H1 (cell line): ENCODE measurements at regions not wholly inside any gene's neighbourhood (a gene's known extent, or its start where the extent isn't known, plus 50 kb on each side); places are given as distances from the start of the nearest gene placed in this dataset.

Experiments
- CTCF ChIA-PET: fragments of 300-600 bp; sonication (Branson Sonifier 250); formaldehyde crosslinking; loops from one replicate; lab custom pipeline; 2021; ENCODE audit not compliant: partially characterized antibody; lab: Charles Lee
- POLR2A ChIA-PET: fragments of 300-600 bp; sonication (Branson Sonifier 250); formaldehyde crosslinking; loops from one replicate; lab custom pipeline; 2021; ENCODE audit warnings: inconsistent platforms; ENCODE audit not compliant: partially characterized antibody; lab: Charles Lee
- DNase-seq, 2 experiments: peaks; one replicate each; pipeline versions ENCODE4 v3.0.0 to v3.0.0-alpha.2; 2010 to 2022; ENCODE audit warnings: low spot score in 2 of 2, low read depth in 1 of 2, mixed read lengths in 1 of 2
- FAIRE-seq: peaks from 2 replicates; lab custom pipeline; 2011; peaks lifted over from hg19 to GRCh38; lab: Jason Lieb, UNC
- H2AFZ ChIP-seq: 2 replicates; pipeline ENCODE4 v1.8.1; 2012; ENCODE audit warnings: low read length, inconsistent platforms
- H2AK5ac ChIP-seq: 2 replicates; pipeline ENCODE4 v1.6.1; 2013; ENCODE audit warnings: low read depth, low read length
- H2BK120ac ChIP-seq: replicated peaks from 2 replicates; pipeline ENCODE3; 2013; ENCODE audit warnings: low read depth, low read length, inconsistent platforms
- H2BK12ac ChIP-seq: 2 replicates; pipeline ENCODE4 v1.6.1; 2013; ENCODE audit warnings: low read depth, low read length
- H2BK15ac ChIP-seq: 2 replicates; pipeline ENCODE4 v1.6.1; 2013; ENCODE audit warnings: low read length
- H2BK20ac ChIP-seq: 2 replicates; pipeline ENCODE4 v1.6.1; 2013; ENCODE audit warnings: low read length
- H2BK5ac ChIP-seq: 2 replicates; pipeline ENCODE4 v1.6.1; 2013; ENCODE audit warnings: low read depth, low read length
- H3K14ac ChIP-seq: 2 replicates; pipeline ENCODE4 v1.6.1; 2013; ENCODE audit warnings: inconsistent platforms; ENCODE audit not compliant: insufficient read length
- H3K18ac ChIP-seq: 2 replicates; pipeline ENCODE4 v1.6.1; 2013; ENCODE audit warnings: low read length; ENCODE audit errors: extremely low read depth
- H3K23ac ChIP-seq: 2 replicates; pipeline ENCODE4 v1.6.1; 2013; ENCODE audit warnings: inconsistent platforms; ENCODE audit not compliant: insufficient read length
- H3K23me2 ChIP-seq: 2 replicates; pipeline ENCODE4 v1.6.1; 2013; ENCODE audit warnings: low read depth, low read length
- H3K27ac ChIP-seq: 2 replicates; pipeline ENCODE4 v1.6.1; 2011; ENCODE audit warnings: low read depth, low read length, inconsistent platforms
- H3K27me3 ChIP-seq, 4 experiments: replicated peaks in 1 of 4; 1 replicate in 1 of 4; 2 replicates in 3 of 4; pipeline versions ENCODE4 v1.6.1 to v1.8.1; 2011 to 2013; ENCODE audit warnings: low read length in 3 of 4, mild to moderate bottlenecking in 3 of 4, inconsistent platforms in 2 of 4, mixed read lengths in 2 of 4, moderate library complexity in 1 of 4; ENCODE audit not compliant: control insufficient read depth in 3 of 4, insufficient read depth in 3 of 4; ENCODE audit errors: extremely low read depth in 1 of 4
- H3K36me3 ChIP-seq, 4 experiments: 2 replicates each; pipeline versions ENCODE4 v1.6.1 to v1.8.1; 2011 to 2013; ENCODE audit warnings: mild to moderate bottlenecking in 4 of 4, low read length in 3 of 4, moderate library complexity in 2 of 4, control low read depth in 1 of 4, inconsistent platforms in 1 of 4; ENCODE audit not compliant: insufficient read depth in 4 of 4, control insufficient read depth in 2 of 4
- H3K4ac ChIP-seq: replicated peaks from 2 replicates; pipeline ENCODE3; 2013; ENCODE audit warnings: low read length, low read depth, mixed read lengths, inconsistent platforms; ENCODE audit not compliant: insufficient read length
- H3K4me1 ChIP-seq, 4 experiments: replicated peaks in 1 of 4; 1 replicate in 1 of 4; 2 replicates in 3 of 4; pipeline versions ENCODE4 v1.6.1 to v1.8.1; 2011 to 2013; ENCODE audit warnings: low read length in 3 of 4, inconsistent platforms in 2 of 4, mixed read lengths in 1 of 4; ENCODE audit not compliant: insufficient read depth in 4 of 4, control insufficient read depth in 3 of 4
- H3K4me2 ChIP-seq, 2 experiments: 2 replicates each; pipeline versions ENCODE4 v1.6.1 to v1.8.1; 2011 to 2013; ENCODE audit warnings: low read depth in 2 of 2, low read length in 2 of 2, control low read depth in 1 of 2, inconsistent platforms in 1 of 2, mild to moderate bottlenecking in 1 of 2; ENCODE audit not compliant: insufficient read depth in 1 of 2
- H3K4me3 ChIP-seq, 4 experiments: fragments of 200-600, 300-600 bp in 1 of 4; sonication (generic), shearing (Covaris generic), sonication (Bioruptor Twin) in 1 of 4; 2 replicates each; pipeline versions ENCODE4 v1.5.1 to v1.8.1; 2011 to 2016; ENCODE audit warnings: low read length in 4 of 4, low read depth in 3 of 4, control low read depth in 2 of 4, inconsistent platforms in 2 of 4, mild to moderate bottlenecking in 2 of 4, mixed read lengths in 1 of 4, moderate library complexity in 1 of 4; ENCODE audit not compliant: insufficient read depth in 2 of 4; ENCODE audit errors: extremely low read depth in 1 of 4
- H3K56ac ChIP-seq: replicated peaks from 2 replicates; pipeline ENCODE3; 2013; ENCODE audit warnings: low read depth, mild to moderate bottlenecking, mixed read lengths, low read length, inconsistent platforms; ENCODE audit not compliant: insufficient read length
- H3K79me1 ChIP-seq: 2 replicates; pipeline ENCODE4 v1.6.1; 2013; ENCODE audit warnings: low read depth, low read length, control low read depth
- H3K79me2 ChIP-seq, 2 experiments: 2 replicates each; pipeline versions ENCODE4 v1.6.1 to v1.8.1; 2012 to 2013; ENCODE audit warnings: low read length in 2 of 2, mild to moderate bottlenecking in 2 of 2, inconsistent platforms in 1 of 2; ENCODE audit not compliant: insufficient read depth in 2 of 2, control insufficient read depth in 1 of 2
- H3K9ac ChIP-seq, 4 experiments: replicated peaks in 1 of 4; 1 replicate in 1 of 4; 2 replicates in 3 of 4; pipeline versions ENCODE4 v1.6.1 to v1.8.1; 2011 to 2013; ENCODE audit warnings: low read depth in 3 of 4, low read length in 3 of 4, control low read depth in 2 of 4, mild to moderate bottlenecking in 2 of 4, moderate library complexity in 2 of 4, inconsistent platforms in 1 of 4; ENCODE audit errors: extremely low read depth in 1 of 4
- H3K9me3 ChIP-seq, 2 experiments: 2 replicates each; pipeline versions ENCODE4 v1.6.1 to v1.8.1; 2012 to 2013; ENCODE audit warnings: mild to moderate bottlenecking in 2 of 2, moderate library complexity in 2 of 2, control low read depth in 1 of 2, inconsistent platforms in 1 of 2, low read depth in 1 of 2, low read length in 1 of 2, mixed read lengths in 1 of 2; ENCODE audit not compliant: insufficient read depth in 2 of 2
- H4K20me1 ChIP-seq, 2 experiments: replicated peaks in 1 of 2; 2 replicates each; pipeline versions ENCODE3 to v1.8.1; 2011 to 2013; ENCODE audit warnings: inconsistent platforms in 2 of 2, low read length in 2 of 2, mild to moderate bottlenecking in 1 of 2; ENCODE audit not compliant: insufficient read depth in 2 of 2, control insufficient read depth in 1 of 2
- H4K5ac ChIP-seq: 2 replicates; pipeline ENCODE4 v1.6.1; 2013; ENCODE audit warnings: low read length, low read depth, mixed read lengths, inconsistent platforms; ENCODE audit not compliant: insufficient read length
- H4K8ac ChIP-seq: 2 replicates; pipeline ENCODE4 v1.8.0; 2013; ENCODE audit warnings: mild to moderate bottlenecking, moderate library complexity, low read length, inconsistent platforms; ENCODE audit not compliant: insufficient read depth; ENCODE audit errors: extremely low read depth
- H4K91ac ChIP-seq: replicated peaks from 2 replicates; pipeline ENCODE3; 2013; ENCODE audit warnings: low read length, mixed read lengths, inconsistent platforms; ENCODE audit not compliant: insufficient read length
- BACH1 ChIP-seq: IDR thresholded peaks from 2 replicates; pipeline ENCODE4 v1.6.1; 2012; ENCODE audit warnings: low read length, improper control_type of control experiment
- CHD1 ChIP-seq: IDR thresholded peaks from 2 replicates; pipeline ENCODE4 v1.6.1; 2012; ENCODE audit warnings: low read depth, low read length, improper control_type of control experiment
- GABPA ChIP-seq: IDR thresholded peaks from 2 replicates; pipeline ENCODE4 v1.6.1; 2011; ENCODE audit warnings: mild to moderate bottlenecking, low read length, moderate library complexity, borderline replicate concordance; ENCODE audit not compliant: insufficient read depth
- GTF2F1 ChIP-seq: IDR thresholded peaks from 2 replicates; pipeline ENCODE4 v1.6.1; 2012; ENCODE audit warnings: low read depth, low read length, improper control_type of control experiment, borderline replicate concordance
- HDAC2 ChIP-seq, 2 experiments: fragments of 300-600 bp in 1 of 2; sonication (generic) in 1 of 2; IDR thresholded peaks; 2 replicates each; pipeline ENCODE4 v1.6.1; 2011 to 2012; ENCODE audit warnings: low read depth in 2 of 2, low read length in 2 of 2, mild to moderate bottlenecking in 2 of 2, moderate library complexity in 2 of 2, borderline replicate concordance in 1 of 2, inconsistent platforms in 1 of 2
- KDM5A ChIP-seq: fragments of 200-600 bp; IDR thresholded peaks from 2 replicates; pipeline ENCODE4 v1.7.1; 2012; ENCODE audit warnings: mild to moderate bottlenecking, low read length, inconsistent platforms, mixed read lengths
- MAFK ChIP-seq: IDR thresholded peaks from 2 replicates; pipeline ENCODE4 v1.6.1; 2012; ENCODE audit warnings: low read depth, mild to moderate bottlenecking, improper control_type of control experiment, low read length
- NRF1 ChIP-seq: IDR thresholded peaks from 2 replicates; pipeline ENCODE4 v1.6.1; 2011; ENCODE audit warnings: mild to moderate bottlenecking, low read depth, low read length, improper control_type of control experiment
- RBBP5 ChIP-seq: IDR thresholded peaks from 2 replicates; pipeline ENCODE4 v1.7.1; 2012; ENCODE audit warnings: low read depth, mild to moderate bottlenecking, inconsistent platforms, low read length, moderate library complexity, borderline replicate concordance
- SIN3A ChIP-seq, 2 experiments: IDR thresholded peaks in 1 of 2; conservative IDR thresholded peaks in 1 of 2; 2 replicates each; pipeline ENCODE4 v1.6.1; 2011 to 2012; ENCODE audit warnings: low read length in 2 of 2, improper control_type of control experiment in 1 of 2, low read depth in 1 of 2, mild to moderate bottlenecking in 1 of 2
- WGBS, 2 experiments: shearing (Covaris generic) in 1 of 2; methylation state at CpG; one replicate each; pipeline versions ENCODE4 v1.1.6 to v1.1.7; 2013 to 2015; ENCODE audit warnings: low lambda C conversion rate in 2 of 2, mixed read lengths in 2 of 2, inconsistent platforms in 1 of 2, low coverage in 1 of 2, missing lambda C conversion rate in 1 of 2; ENCODE audit not compliant: insufficient replicate concordance in 2 of 2, insufficient coverage in 1 of 2, insufficient read length in 1 of 2; ENCODE audit errors: extremely low coverage in 1 of 2, missing lambda C conversion rate in 1 of 2; 5-methylcytosine and 5-hydroxymethylcytosine counted together

DNA sequence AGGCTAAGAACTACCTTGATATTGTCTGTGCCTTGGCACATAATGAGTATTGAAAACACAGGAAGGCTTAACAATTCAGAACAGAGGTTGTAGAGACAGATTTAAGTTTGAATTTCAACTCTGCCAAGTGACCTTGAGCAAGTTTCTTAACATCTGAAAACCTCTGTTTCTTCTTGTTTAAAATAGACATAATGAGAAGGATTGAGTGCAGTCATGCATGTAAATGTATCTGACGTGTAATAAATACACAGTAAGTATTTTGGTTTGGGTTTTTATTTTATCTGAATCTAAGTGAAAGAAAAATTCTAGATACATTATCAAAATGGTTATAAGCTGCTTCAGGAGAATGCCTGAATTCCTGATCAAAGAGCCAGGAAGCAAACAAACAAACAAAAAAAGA lies 111.9 kb downstream of the ANXA5 start:
- no peaks in the 10 kb centered on the region for H3K23me2 ChIP-seq
- H3K4me2 ChIP-seq = no peak overlapping the region
- H2BK5ac ChIP-seq = no peak overlapping the region
- no peak overlapping the region for H3K23ac ChIP-seq
- ChIA-PET POLR2A (no interaction called here), CTCF (no interaction called here)
- DNase-seq (no peak), FAIRE-seq (no peak)
- H3K4me1 ChIP-seq = no peaks in the 10 kb centered on the region; a peak in 1 of 7 replicates
- H4K8ac ChIP-seq = no peak overlapping the region
- no peak for TF ChIP-seq GTF2F1
- TF ChIP-seq SIN3A (conservative IDR thresholded peaks at IDR 0.05 in 1 of 2, IDR thresholded peaks at IDR 0.05 in 1 of 2; ENCODE audit: low read depth in 1 of 2, low read length in 2 of 2) = no peak
- TF ChIP-seq MAFK = no peak
- no peak for TF ChIP-seq GABPA
- TF ChIP-seq BACH1 = no peak
- no peak for TF ChIP-seq RBBP5
- no peak for TF ChIP-seq NRF1
- no peak for TF ChIP-seq HDAC2 (IDR thresholded peaks at IDR 0.05; ENCODE audit: borderline replicate concordance in 1 of 2, low read depth in 2 of 2, low read length in 2 of 2)
- no peak for TF ChIP-seq CHD1
- TF ChIP-seq KDM5A = no peak
- 92% methylated on average over 1 of the region's 1 CpG; no CpG with 5 or more reads in 1 of the 2 experiments for WGBS, 2 experiments
- no peak overlapping the region for H2AK5ac ChIP-seq
- H3K4me3 ChIP-seq = no peak overlapping the region
- no peak overlapping the region for H3K4ac ChIP-seq
- H4K5ac ChIP-seq = no peak overlapping the region
- no peak overlapping the region for H3K56ac ChIP-seq
- H4K20me1 ChIP-seq = no peaks in the 10 kb centered on the region
- no peak overlapping the region for H4K91ac ChIP-seq
- H2BK12ac ChIP-seq = no peak overlapping the region
- no peaks in the 10 kb centered on the region for H3K79me2 ChIP-seq
- H3K14ac ChIP-seq = no peak overlapping the region
- H3K9me3 ChIP-seq = no peaks in the 10 kb centered on the region
- no peak overlapping the region for H3K27ac ChIP-seq
- no peak overlapping the region for H2BK120ac ChIP-seq
- H2BK20ac ChIP-seq = no peak overlapping the region
- no peak overlapping the region for H2BK15ac ChIP-seq
- H3K27me3 ChIP-seq = no peaks in the 10 kb centered on the region
- H3K79me1 ChIP-seq = no peaks in the 10 kb centered on the region
- no peak overlapping the region for H3K9ac ChIP-seq
- no peak overlapping the region for H3K18ac ChIP-seq
- H2AFZ ChIP-seq = 0 out of 2 replicates have a peak overlapping the region, but pooled peaks have one; percentile 43
- H3K36me3 ChIP-seq = no peaks in the 10 kb centered on the region
